Gastrocnemius medialis (tissue), 4 donors: ENCODE measurements at regions not wholly inside any gene's neighbourhood (a gene's known extent, or its start where the extent isn't known, plus 50 kb on each side); places are given as distances from the start of the nearest gene placed in this dataset.

Source experiments
- CTCF ChIP-seq, 5 experiments: fragments of 450-650 bp in 3 of 5; fragments of 200-600 bp in 2 of 5; sonication (generic) in 2 of 5; IDR thresholded peaks in 4 of 5; conservative IDR thresholded peaks in 1 of 5; 1 replicate in 4 of 5; 2 replicates in 1 of 5; pipeline ENCODE4 v1.5.1; 2016 to 2019; ENCODE audit warnings: antibody characterized with exemption in 5 of 5, mild to moderate bottlenecking in 3 of 5, moderate library complexity in 3 of 5
- POLR2A ChIP-seq, 2 donors: fragments of 450-650 bp; IDR thresholded peaks; one replicate each; pipeline ENCODE4 v1.6.1; 2017; ENCODE audit warnings: antibody characterized with exemption in 2 of 2, mild to moderate bottlenecking in 2 of 2, moderate library complexity in 2 of 2

DNA sequence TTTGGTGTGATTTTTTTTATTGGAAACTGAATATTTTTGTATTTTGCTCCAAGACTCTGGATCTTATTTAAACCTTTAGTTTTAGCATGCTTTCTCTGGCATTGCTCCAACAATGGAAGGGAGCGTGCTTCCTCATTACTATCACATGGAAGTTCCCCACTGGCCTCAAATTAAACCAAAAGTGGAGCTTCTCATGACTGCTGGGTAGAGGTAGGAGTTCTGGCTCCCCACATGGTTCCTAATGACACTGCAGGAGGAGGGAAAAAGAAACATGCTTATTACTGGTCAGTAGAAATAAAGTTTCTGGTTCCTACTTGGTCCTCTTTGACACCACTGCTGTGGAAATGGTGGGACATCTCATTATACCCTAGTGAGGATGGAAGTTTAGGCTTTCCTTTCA is 310.5 kb downstream of the PTGER3 start:
- TF ChIP-seq POLR2A (IDR thresholded peaks at IDR 0.05) (no peak), CTCF (IDR thresholded peaks at IDR 0.05 in 4 of 5, conservative IDR thresholded peaks at IDR 0.05 in 1 of 5) (no peak)
